ENCODE measurements at regions not wholly inside any gene's neighbourhood (a gene's known extent, or its start where the extent isn't known, plus 50 kb on each side); places are given as distances from the start of the nearest gene placed in this dataset.

- Mint-ChIP-seq H3K9me3 (ENCODE audit: low read depth) (no peaks in the 10 kb centered on the region), H3K36me3 (no peaks in the 10 kb centered on the region), H3K27ac (no peak overlapping the region), H3K4me1 (ENCODE audit: low read depth) (no peaks in the 10 kb centered on the region), H3K4me3 (no peak overlapping the region), H3K27me3 (peaks cover 30% of the 10 kb centered on the region)
Observed at GRCh38 chr1:22362626-22363402, 88.8 kb upstream of the ZBTB40 start.

- no peaks in the 10 kb centered on the region for H3K4me1 Mint-ChIP-seq (ENCODE audit: low read depth)
- no peaks in the 10 kb centered on the region for H3K9me3 Mint-ChIP-seq (ENCODE audit: low read depth)
- H3K36me3 Mint-ChIP-seq, result no peaks in the 10 kb centered on the region
- H3K4me3 Mint-ChIP-seq, result no peak overlapping the region
- H3K27ac Mint-ChIP-seq, result no peak overlapping the region
- H3K27me3 Mint-ChIP-seq, result peaks cover 33% of the 10 kb centered on the region
Observed at GRCh38 chr1:22363403-22364325, 88.0 kb upstream of the ZBTB40 start.

GRCh38 chr1:22364326-22364650 is 87.4 kb upstream of the ZBTB40 start:
- H3K27me3 Mint-ChIP-seq, result peaks cover 27% of the 10 kb centered on the region

DNA sequence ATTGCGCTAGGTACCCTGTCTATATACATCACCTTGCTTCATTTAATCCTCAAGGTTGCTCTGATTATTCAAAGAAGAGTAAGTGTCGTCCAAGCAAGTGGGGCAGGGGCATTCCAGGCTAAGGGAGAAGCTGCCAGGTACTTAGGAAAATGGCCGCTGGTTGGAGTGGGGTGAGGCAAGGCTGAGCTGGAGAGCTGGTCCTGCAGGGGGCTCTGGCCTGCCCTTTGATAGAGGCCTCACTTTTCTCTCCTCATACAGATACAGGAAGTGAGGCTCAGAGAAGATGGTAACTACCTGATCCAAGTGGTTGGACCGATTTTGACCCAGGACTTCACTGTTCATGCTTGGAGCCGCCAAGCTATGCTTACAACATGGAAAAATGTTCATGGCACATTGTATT is 86.9 kb upstream of the ZBTB40 start:
- Mint-ChIP-seq H3K4me3 (no peak overlapping the region), H3K4me1 (ENCODE audit: low read depth) (no peaks in the 10 kb centered on the region), H3K27me3 (peaks cover 26% of the 10 kb centered on the region), H3K9me3 (ENCODE audit: low read depth) (no peaks in the 10 kb centered on the region), H3K36me3 (no peaks in the 10 kb centered on the region), H3K27ac (no peak overlapping the region)

More at GRCh38 chr1:22364326-22364650, 87.4 kb upstream of the ZBTB40 start:
- H3K36me3 Mint-ChIP-seq, result no peaks in the 10 kb centered on the region
- no peak overlapping the region for H3K27ac Mint-ChIP-seq
- no peaks in the 10 kb centered on the region for H3K4me1 Mint-ChIP-seq (ENCODE audit: low read depth)
- no peaks in the 10 kb centered on the region for H3K9me3 Mint-ChIP-seq (ENCODE audit: low read depth)
- H3K4me3 Mint-ChIP-seq, result no peak overlapping the region

GRCh38 chr1:22365331-22366295 is 86.0 kb upstream of the ZBTB40 start:
- Mint-ChIP-seq H3K9me3 (ENCODE audit: low read depth) (no peaks in the 10 kb centered on the region), H3K27ac (no peak overlapping the region), H3K27me3 (peaks cover 23% of the 10 kb centered on the region), H3K36me3 (no peaks in the 10 kb centered on the region), H3K4me1 (ENCODE audit: low read depth) (no peaks in the 10 kb centered on the region), H3K4me3 (no peak overlapping the region)

GRCh38 chr1:22366346-22366745 is 85.3 kb upstream of the ZBTB40 start:
- no peaks in the 10 kb centered on the region for H3K36me3 Mint-ChIP-seq
- no peak overlapping the region for H3K4me3 Mint-ChIP-seq
- no peaks in the 10 kb centered on the region for H3K9me3 Mint-ChIP-seq (ENCODE audit: low read depth)
- no peak overlapping the region for H3K27ac Mint-ChIP-seq
- H3K27me3 Mint-ChIP-seq, result peaks cover 21% of the 10 kb centered on the region
- no peaks in the 10 kb centered on the region for H3K4me1 Mint-ChIP-seq (ENCODE audit: low read depth)

DNA sequence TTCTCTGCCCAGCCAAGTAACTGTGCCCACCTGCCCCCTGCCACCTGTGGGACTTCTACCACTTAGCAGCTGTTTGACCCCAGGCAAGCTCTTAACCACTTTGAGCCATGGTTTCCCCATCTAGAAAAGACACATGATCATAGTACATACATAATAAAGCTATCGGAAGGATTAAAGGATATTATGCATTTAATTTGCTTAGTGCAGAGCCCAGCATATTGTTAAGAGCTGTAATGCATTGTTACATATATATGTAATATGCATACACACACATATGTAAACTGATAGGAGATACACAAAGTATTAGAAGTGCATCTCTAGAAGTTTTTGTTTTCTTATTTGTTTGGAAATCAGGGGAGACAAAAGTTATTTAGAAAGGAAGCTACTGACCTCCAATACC is 83.5 kb upstream of the ZBTB40 start:
- Mint-ChIP-seq H3K4me3 (no peak overlapping the region), H3K27ac (no peak overlapping the region), H3K36me3 (no peaks in the 10 kb centered on the region), H3K27me3 (peaks cover 23% of the 10 kb centered on the region), H3K4me1 (ENCODE audit: low read depth) (no peaks in the 10 kb centered on the region), H3K9me3 (ENCODE audit: low read depth) (no peaks in the 10 kb centered on the region)

GRCh38 chr1:22369294-22370189 is 82.1 kb upstream of the ZBTB40 start:
- H3K9me3 Mint-ChIP-seq (ENCODE audit: low read depth), result no peaks in the 10 kb centered on the region
- H3K27ac Mint-ChIP-seq, result no peak overlapping the region
- H3K27me3 Mint-ChIP-seq, result peaks cover 17% of the 10 kb centered on the region
- H3K4me1 Mint-ChIP-seq (ENCODE audit: low read depth), result no peaks in the 10 kb centered on the region
- H3K4me3 Mint-ChIP-seq, result no peak overlapping the region
- no peaks in the 10 kb centered on the region for H3K36me3 Mint-ChIP-seq

GRCh38 chr1:22370190-22370498 is 81.5 kb upstream of the ZBTB40 start:
- no peaks in the 10 kb centered on the region for H3K36me3 Mint-ChIP-seq
- H3K27ac Mint-ChIP-seq, result no peak overlapping the region
- H3K4me3 Mint-ChIP-seq, result no peak overlapping the region
- no peaks in the 10 kb centered on the region for H3K9me3 Mint-ChIP-seq (ENCODE audit: low read depth)
- H3K4me1 Mint-ChIP-seq (ENCODE audit: low read depth), result no peaks in the 10 kb centered on the region
- H3K27me3 Mint-ChIP-seq, result peaks cover 14% of the 10 kb centered on the region

GRCh38 chr1:22371408-22371807 is 80.2 kb upstream of the ZBTB40 start:
- no peak overlapping the region for H3K4me3 Mint-ChIP-seq
- H3K27me3 Mint-ChIP-seq, result peaks cover 14% of the 10 kb centered on the region
- no peaks in the 10 kb centered on the region for H3K9me3 Mint-ChIP-seq (ENCODE audit: low read depth)
- no peaks in the 10 kb centered on the region for H3K4me1 Mint-ChIP-seq (ENCODE audit: low read depth)
- H3K27ac Mint-ChIP-seq, result no peak overlapping the region
- no peaks in the 10 kb centered on the region for H3K36me3 Mint-ChIP-seq

DNA sequence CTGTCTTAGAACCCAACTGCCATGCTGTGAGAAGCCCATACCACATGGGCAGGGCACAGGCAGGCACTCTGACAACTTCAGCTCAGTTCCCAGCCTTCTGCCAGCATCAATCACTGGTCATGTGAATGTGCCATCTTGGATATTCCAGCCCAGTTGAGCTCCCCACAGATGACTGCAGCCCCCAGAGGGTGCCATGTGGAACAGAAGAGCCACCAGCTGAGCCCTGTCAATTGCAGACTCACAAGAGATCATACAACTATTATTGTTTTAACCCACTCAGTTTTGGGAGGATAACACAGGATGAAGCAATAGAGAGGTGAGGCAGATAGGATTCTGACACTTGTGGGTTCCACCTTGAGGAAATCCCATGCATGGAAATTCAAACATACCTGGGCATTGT is 78.4 kb upstream of the ZBTB40 start:
- H3K27ac Mint-ChIP-seq, result no peak overlapping the region
- no peak overlapping the region for H3K4me3 Mint-ChIP-seq
- H3K9me3 Mint-ChIP-seq (ENCODE audit: low read depth), result no peaks in the 10 kb centered on the region
- peaks cover 11% of the 10 kb centered on the region for H3K27me3 Mint-ChIP-seq
- H3K36me3 Mint-ChIP-seq, result no peaks in the 10 kb centered on the region
- H3K4me1 Mint-ChIP-seq (ENCODE audit: low read depth), result no peaks in the 10 kb centered on the region

DNA sequence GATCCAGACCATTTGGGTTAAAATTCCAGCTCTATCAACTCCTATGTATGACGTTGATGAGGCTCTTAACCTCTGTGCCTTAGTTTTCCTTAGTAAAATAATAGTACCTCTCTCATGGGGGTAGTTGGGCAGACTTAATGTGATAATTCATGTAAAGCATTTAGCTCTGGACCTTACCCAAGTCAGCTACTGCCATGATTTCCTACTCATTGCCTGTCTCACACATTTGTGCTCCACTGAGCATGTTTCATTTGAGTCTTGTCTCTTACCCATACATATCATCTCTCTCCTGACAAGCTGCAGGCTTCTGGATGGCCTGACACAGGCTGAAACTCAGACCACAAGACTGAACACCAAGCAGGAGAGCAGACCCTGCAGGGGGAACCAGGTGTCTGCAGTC is 77.7 kb upstream of the ZBTB40 start:
- Mint-ChIP-seq H3K4me1 (ENCODE audit: low read depth) (no peaks in the 10 kb centered on the region), H3K36me3 (no peaks in the 10 kb centered on the region), H3K27me3 (peaks cover 11% of the 10 kb centered on the region), H3K27ac (no peak overlapping the region), H3K9me3 (ENCODE audit: low read depth) (no peaks in the 10 kb centered on the region), H3K4me3 (no peak overlapping the region)

GRCh38 chr1:22375601-22376000 is 76.0 kb upstream of the ZBTB40 start:
- H3K9me3 Mint-ChIP-seq (ENCODE audit: low read depth), result no peaks in the 10 kb centered on the region
- peaks cover 6% of the 10 kb centered on the region for H3K27me3 Mint-ChIP-seq
- H3K4me3 Mint-ChIP-seq, result no peak overlapping the region
- H3K27ac Mint-ChIP-seq, result no peak overlapping the region
- H3K36me3 Mint-ChIP-seq, result no peaks in the 10 kb centered on the region
- no peaks in the 10 kb centered on the region for H3K4me1 Mint-ChIP-seq (ENCODE audit: low read depth)

- Mint-ChIP-seq H3K4me1 (ENCODE audit: low read depth) (no peaks in the 10 kb centered on the region), H3K4me3 (no peak overlapping the region), H3K27ac (no peak overlapping the region)
Observed at GRCh38 chr1:22376001-22376400, 75.7 kb upstream of the ZBTB40 start.

More at GRCh38 chr1:22376001-22376400, 75.7 kb upstream of the ZBTB40 start:
- H3K27me3 Mint-ChIP-seq, result peaks cover 10% of the 10 kb centered on the region
- no peaks in the 10 kb centered on the region for H3K36me3 Mint-ChIP-seq
- no peaks in the 10 kb centered on the region for H3K9me3 Mint-ChIP-seq (ENCODE audit: low read depth)

All from activated naive CD8-positive, alpha-beta T cell (primary cell).